MCF 10A (cell line): ENCODE measurements at regions not wholly inside any gene's neighbourhood (a gene's known extent, or its start where the extent isn't known, plus 50 kb on each side); places are given as distances from the start of the nearest gene placed in this dataset.
A peak's percentile ranks its signal among the peaks of the same experiment; 100 is the strongest.

Source experiments
- BruUV-seq: library from RNA; stranded (reverse); fragments of 400-500 nt; replicated peaks from 2 replicates; lab custom pipeline; 2021; lab: Mats Ljungman, UMichigan
- CTCF ChIA-PET: fragments of 300-600 bp; sonication (Branson Sonifier 250); formaldehyde crosslinking; extraction: SDS; loops from one replicate; lab custom pipeline; 2021; ENCODE audit warnings: antibody characterized with exemption, inconsistent platforms; lab: Yijun Ruan, JAX
- POLR2A ChIA-PET: fragments of 300-600, 350-650 bp; sonication (Branson Sonifier 250); formaldehyde crosslinking; extraction: SDS; loops from one replicate; lab custom pipeline; 2020; ENCODE audit warnings: antibody characterized with exemption, inconsistent platforms; lab: Yijun Ruan, JAX
- DNase-seq: peaks from one replicate; pipeline ENCODE4 v3.0.0-alpha.2; 2018; ENCODE audit not compliant: unreplicated experiment
- H3K27ac Mint-ChIP-seq: one replicate; pipeline ENCODE4 v1.8.0; 2022; ENCODE audit warnings: mild to moderate bottlenecking, low read depth, mixed read lengths; ENCODE audit not compliant: unreplicated experiment
- H3K27me3 Mint-ChIP-seq: one replicate; pipeline ENCODE4 v1.8.0; 2022; ENCODE audit warnings: mixed read lengths; ENCODE audit not compliant: insufficient read depth, unreplicated experiment
- H3K36me3 Mint-ChIP-seq: one replicate; pipeline ENCODE4 v1.8.0; 2022; ENCODE audit warnings: mild to moderate bottlenecking, moderate library complexity, mixed read lengths; ENCODE audit not compliant: insufficient read depth, unreplicated experiment
- H3K4me1 Mint-ChIP-seq: one replicate; pipeline ENCODE4 v1.8.0; 2022; ENCODE audit warnings: mixed read lengths; ENCODE audit not compliant: insufficient read depth, unreplicated experiment
- H3K4me3 Mint-ChIP-seq: one replicate; pipeline ENCODE4 v1.8.0; 2022; ENCODE audit warnings: mild to moderate bottlenecking, moderate library complexity, mixed read lengths; ENCODE audit not compliant: unreplicated experiment
- H3K9me3 Mint-ChIP-seq: one replicate; pipeline ENCODE4 v1.8.0; 2022; ENCODE audit warnings: mixed read lengths; ENCODE audit not compliant: unreplicated experiment
- intact Hi-C: fragments of 100-400 bp; cut with micrococcal nuclease; formaldehyde crosslinking; loops from 2 replicates; pipeline ENCODE4 v1.14.1; 2022
- TF ChIP-seq, protein P1 (sequence below): fragments of 200-600 bp; IDR thresholded peaks from one replicate; pipeline ENCODE4 v1.8.0; 2022; ENCODE audit warnings: antibody characterized with exemption, mild to moderate bottlenecking; ENCODE audit not compliant: unreplicated experiment

DNA sequence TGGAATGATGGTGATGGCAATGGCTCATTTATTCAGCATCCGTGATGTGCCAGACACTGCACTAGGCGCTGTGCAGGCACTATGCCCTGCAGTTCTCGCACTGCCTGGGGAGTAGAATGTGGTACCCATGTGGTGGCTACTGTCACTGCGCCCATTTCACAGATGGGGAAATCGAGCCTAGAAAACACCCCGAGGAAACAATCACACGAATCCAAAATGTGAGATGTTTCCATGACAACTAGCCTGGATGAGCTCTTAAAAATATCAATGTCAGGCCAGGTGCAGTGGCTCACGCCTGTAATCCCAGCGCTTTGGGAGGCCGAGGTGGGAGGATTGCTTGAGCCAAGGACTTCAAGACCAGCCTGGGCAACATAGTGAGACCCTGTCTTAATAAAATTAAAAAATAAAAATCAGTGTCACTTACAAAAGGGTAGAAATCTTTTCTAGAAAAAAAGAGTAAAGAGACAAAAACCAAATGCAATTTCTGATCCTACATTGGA is 57.9 kb upstream of the TNRC6A start:
- no TSS peak for BruUV-seq
- Mint-ChIP-seq H3K27ac (peak overlapping the region; percentile 82), H3K4me1 (peaks cover 14% of the 10 kb centered on the region), H3K36me3 (no peaks in the 10 kb centered on the region), H3K27me3 (no peaks in the 10 kb centered on the region), H3K4me3 (no peak overlapping the region), H3K9me3 (no peaks in the 10 kb centered on the region)
- intact Hi-C loops = no loop called here
- no peak for DNase-seq
- POLR2A ChIA-PET = no interaction called here
- TF ChIP-seq, protein P1, sequence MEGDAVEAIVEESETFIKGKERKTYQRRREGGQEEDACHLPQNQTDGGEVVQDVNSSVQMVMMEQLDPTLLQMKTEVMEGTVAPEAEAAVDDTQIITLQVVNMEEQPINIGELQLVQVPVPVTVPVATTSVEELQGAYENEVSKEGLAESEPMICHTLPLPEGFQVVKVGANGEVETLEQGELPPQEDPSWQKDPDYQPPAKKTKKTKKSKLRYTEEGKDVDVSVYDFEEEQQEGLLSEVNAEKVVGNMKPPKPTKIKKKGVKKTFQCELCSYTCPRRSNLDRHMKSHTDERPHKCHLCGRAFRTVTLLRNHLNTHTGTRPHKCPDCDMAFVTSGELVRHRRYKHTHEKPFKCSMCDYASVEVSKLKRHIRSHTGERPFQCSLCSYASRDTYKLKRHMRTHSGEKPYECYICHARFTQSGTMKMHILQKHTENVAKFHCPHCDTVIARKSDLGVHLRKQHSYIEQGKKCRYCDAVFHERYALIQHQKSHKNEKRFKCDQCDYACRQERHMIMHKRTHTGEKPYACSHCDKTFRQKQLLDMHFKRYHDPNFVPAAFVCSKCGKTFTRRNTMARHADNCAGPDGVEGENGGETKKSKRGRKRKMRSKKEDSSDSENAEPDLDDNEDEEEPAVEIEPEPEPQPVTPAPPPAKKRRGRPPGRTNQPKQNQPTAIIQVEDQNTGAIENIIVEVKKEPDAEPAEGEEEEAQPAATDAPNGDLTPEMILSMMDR = no peak
- CTCF ChIA-PET = interaction anchor here (0.5 kb wide), 1 partner anchor 14 kb away, joined by 3 read pairs; no protein-coding TSS in a partner anchor

DNA sequence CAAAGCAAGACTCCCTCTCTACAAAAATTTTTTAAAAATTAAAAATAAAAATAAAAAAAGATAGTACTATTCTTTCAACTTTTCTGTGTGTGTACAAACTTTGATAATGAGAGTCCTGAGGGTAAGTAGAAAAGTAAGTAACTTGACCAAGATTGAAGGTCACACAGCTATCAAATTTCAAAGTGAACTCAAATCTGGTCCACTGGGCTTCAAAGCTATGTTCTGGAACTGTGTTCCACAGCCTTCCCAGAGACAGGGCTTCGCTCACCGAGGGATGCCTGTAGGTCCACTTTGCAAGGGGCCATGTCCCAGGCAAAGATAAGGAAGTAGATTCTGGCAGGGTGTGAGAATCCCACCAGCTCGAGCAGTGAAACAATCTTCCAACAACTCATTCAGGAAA is 56.3 kb upstream of the TNRC6A start:
- CTCF ChIA-PET = interaction anchor here (0.7 to 1.0 kb wide), 2 partner anchors 93 to 113 kb away, joined by 3 to 4 read pairs; no protein-coding TSS in a partner anchor
- Mint-ChIP-seq H3K27ac (no peak overlapping the region), H3K27me3 (no peaks in the 10 kb centered on the region), H3K4me3 (no peak overlapping the region), H3K4me1 (peaks cover 14% of the 10 kb centered on the region), H3K36me3 (no peaks in the 10 kb centered on the region), H3K9me3 (no peaks in the 10 kb centered on the region)
- POLR2A ChIA-PET = no interaction called here
- no TSS peak for BruUV-seq
- DNase-seq = no peak
- intact Hi-C loops = no loop called here
- TF ChIP-seq, protein P1 = no peak

DNA sequence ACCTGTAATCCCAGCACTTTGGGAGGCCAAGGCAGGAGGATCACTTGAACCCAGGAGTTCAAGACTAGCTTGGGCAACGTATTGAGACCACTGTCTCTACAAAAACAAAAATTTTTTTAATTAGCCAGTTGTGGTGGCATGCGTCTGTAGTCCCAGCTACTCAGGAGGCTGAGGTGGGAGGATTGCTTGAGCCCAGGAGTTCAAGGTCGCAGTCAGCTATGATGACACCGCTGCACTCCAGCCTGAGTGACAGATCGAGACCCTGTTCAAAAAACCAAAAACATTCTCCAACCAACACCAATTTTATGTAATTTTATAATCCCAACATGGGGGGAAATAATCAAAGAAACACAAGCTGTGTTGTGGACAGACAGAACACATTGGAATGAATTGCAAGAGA is 54.6 kb upstream of the TNRC6A start:
- H3K4me3 Mint-ChIP-seq = no peak overlapping the region
- BruUV-seq = no TSS peak
- TF ChIP-seq, protein P1 = no peak
- ChIA-PET POLR2A (no interaction called here), CTCF (interaction anchor here (0.6 kb wide), 1 partner anchor 96 kb away, joined by 3 read pairs; no protein-coding TSS in a partner anchor)
- no peaks in the 10 kb centered on the region for H3K36me3 Mint-ChIP-seq
- DNase-seq = no peak
- H3K4me1 Mint-ChIP-seq = peaks cover 9% of the 10 kb centered on the region
- H3K9me3 Mint-ChIP-seq = no peaks in the 10 kb centered on the region
- intact Hi-C loops = no loop called here
- no peak overlapping the region for H3K27ac Mint-ChIP-seq
- no peaks in the 10 kb centered on the region for H3K27me3 Mint-ChIP-seq

DNA sequence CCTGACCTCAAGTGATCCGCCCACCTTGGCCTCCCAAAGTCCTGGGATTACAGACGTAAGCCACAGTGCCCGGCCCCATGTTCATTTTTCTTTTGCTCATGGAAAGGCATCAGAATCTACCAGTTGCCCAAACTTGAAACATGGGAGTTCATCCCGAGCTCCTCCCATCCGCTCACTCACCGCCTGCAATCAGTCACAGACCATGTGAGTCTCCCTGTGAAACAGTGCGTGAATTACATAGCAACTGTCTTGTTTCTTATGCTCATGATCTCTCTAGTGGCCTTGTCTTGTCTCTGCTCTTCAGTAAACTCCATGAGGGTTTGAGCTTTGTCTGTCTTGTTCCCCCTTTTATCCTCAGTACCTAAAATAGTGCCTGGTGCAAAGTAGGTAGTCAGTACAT is 52.1 kb upstream of the TNRC6A start:
- no peak overlapping the region for H3K27ac Mint-ChIP-seq
- H3K9me3 Mint-ChIP-seq = no peaks in the 10 kb centered on the region
- no peaks in the 10 kb centered on the region for H3K36me3 Mint-ChIP-seq
- no TSS peak for BruUV-seq
- peaks cover 6% of the 10 kb centered on the region for H3K4me1 Mint-ChIP-seq
- no peak overlapping the region for H3K4me3 Mint-ChIP-seq
- POLR2A ChIA-PET = interaction anchor here (0.6 kb wide), 3 partner anchors 9 to 114 kb away, joined by 3 read pairs; no protein-coding TSS in a partner anchor
- no peaks in the 10 kb centered on the region for H3K27me3 Mint-ChIP-seq
- TF ChIP-seq, protein P1 = no peak
- intact Hi-C loops = no loop called here
- no peak for DNase-seq
- CTCF ChIA-PET = no interaction called here
